Skeletal muscle cell (primary cell): ENCODE measurements at regions not wholly inside any gene's neighbourhood (a gene's known extent, or its start where the extent isn't known, plus 50 kb on each side); places are given as distances from the start of the nearest gene placed in this dataset.
"Not testable (repeated sequence)": the region's sequence is repeated elsewhere in the genome, so short reads cannot be mapped to it uniquely, and the experiment has no call there.

Source experiments
- DNase-seq: peaks from one replicate; pipeline ENCODE4 v3.0.0-alpha.2; 2010; ENCODE audit warnings: low read depth
- H3K4me3 ChIP-seq: 2 replicates; pipeline ENCODE4 v1.5.1; 2011; ENCODE audit warnings: low read depth, mild to moderate bottlenecking, control low read depth, low read length, moderate library complexity

DNA sequence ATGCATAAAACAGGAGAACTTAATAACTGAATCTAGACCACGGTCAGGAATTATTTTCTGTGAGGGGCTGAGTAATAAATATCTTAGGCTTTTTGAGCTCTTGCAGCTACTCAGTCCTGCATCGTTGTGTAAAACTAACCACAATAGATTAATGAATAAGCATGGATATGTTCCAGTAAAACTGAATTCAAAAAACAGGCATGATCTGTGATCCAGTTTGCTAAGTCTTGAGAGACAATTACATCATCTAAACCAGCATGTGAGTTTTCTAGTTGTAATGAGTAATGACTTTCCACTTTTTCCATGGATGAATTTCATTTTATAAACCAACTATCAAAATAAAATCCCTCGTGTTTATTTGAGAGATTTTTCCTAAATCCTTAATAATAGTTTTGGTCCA is 336.8 kb downstream of the RFPL4B start:
- no peak overlapping the region for H3K4me3 ChIP-seq
- peak; percentile 86 for DNase-seq

DNA sequence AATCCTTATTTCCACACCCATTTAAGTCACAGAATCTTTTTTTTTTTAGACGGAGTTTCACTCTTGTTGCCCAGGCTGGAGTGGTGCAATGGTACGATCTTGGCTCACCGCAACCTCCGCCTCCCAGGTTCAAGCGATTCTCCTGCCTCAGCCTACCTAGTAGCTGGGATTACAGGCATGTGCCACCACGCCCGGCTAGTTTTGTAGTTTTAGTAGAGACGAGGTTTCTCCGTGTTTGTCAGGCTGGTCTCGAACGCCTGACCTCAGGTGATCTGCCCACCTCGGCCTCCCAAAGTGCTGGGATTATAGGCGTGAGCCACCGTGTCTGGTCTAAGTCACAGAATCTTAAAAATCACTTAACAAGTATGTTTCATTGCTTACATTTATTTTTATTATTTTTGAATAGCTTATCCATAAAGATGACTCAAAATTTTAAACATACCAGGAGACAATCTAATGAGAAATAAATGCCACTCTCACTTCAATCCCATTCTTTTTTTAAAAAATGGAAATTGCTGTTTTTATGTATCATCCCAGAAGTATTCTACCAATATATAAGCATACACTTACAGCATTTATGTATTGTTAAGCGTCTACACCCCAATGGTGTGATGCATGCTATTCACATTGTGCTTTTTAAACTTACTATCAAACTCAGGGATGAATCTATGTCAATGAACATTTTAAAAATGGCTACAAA is 338.5 kb downstream of the RFPL4B start:
- not testable (repeated sequence) for DNase-seq, H3K4me3 ChIP-seq

DNA sequence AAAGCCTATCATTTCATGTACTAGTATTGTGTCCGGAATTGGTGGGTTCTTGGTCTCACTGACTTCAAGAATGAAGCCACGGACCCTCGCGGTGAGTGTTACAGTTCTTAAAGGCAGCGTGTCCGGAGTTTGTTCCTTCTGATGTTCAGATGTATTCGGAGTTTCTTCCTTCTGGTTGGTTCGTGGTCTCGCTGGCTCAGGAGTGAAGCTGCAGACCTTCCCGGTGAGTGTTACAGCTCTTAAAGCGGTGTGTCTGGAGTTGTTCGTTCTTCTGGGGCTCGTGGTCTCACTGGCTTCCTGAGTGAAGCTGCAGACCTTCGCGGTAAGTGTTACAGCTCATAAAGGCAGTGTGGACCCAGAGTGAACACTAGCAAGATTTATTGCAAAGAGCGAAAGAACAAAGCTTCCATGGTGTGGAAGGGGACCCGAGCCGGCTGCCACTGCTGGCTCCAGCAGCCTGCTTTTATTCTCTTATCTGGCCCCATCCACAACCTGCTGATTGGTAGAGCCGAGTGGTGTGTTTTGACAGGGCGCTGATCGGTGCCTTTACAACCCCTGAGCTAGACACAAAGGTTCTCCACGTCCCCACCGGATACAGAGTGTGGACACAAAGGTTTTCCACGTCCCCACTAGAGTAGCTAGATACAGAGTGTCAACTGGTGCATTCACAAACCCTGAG is 341.5 kb downstream of the RFPL4B start:
- H3K4me3 ChIP-seq, DNase-seq: not testable (repeated sequence)

DNA sequence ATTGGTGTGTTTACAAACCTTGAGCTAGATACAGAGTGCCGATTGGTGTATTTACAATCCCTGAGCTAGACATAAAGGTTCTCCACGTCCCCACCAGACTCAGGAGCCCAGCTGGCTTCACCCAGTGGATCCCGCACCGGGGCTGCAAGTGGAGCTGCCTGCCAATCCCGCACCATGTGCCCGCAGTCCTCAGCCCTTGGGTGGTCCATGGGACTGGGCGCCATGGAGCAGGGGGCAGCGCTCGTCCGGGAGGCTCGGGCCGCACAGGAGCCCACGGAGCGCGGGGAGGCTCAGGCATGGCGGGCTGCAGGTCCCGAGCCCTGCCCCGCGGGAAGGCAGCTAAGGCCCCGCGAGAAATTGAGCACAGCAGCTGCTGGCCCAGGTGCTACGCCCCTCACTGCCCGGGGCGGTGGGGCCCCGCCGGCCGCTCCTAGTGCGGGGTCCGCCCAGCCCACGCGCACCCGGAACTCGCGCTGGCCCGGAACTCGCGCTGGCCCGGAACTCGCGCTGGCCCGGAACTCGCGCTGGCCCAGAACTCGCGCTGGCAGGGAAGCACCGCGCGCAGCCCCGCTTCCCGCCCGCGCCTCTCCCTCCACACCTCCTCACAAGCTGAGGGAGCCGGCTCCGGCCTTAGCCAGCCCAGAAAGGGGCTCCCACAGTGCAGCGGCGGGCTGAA is 342.2 kb downstream of the RFPL4B start:
- not testable (repeated sequence) for DNase-seq, H3K4me3 ChIP-seq

DNA sequence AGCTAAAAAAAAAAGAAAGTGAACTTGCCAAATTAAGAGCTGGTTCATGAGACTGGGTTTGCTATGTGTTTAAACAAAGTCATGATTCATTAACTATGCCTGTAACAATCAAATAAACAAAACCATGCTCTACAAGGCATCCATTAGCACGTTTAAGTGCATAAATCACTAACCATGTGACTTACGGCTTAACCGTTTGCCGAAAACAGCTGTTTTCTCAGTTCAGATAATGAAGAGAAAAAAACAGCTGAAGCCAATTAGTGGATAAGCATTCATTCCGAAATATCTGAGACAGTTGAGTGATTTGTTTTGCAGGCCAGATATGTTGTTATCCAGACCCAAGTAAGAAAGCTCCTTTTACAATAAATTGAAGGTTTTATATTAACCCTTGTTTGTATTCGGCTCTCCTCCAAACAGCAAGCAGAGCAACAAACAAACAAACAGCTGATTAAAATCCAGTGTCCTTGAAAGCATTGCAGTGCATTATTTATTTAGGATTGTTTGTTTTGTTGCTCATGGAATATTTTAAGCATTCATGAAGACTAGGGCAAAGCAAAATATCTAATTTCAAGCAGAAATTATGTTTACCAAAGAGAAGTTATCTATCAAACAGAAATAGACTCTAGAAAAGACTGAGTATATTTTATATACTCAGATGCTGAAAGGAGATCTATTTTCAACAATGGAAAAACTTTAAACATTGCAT is 343.5 kb downstream of the RFPL4B start:
- H3K4me3 ChIP-seq, result no peak overlapping the region
- no peak for DNase-seq

DNA sequence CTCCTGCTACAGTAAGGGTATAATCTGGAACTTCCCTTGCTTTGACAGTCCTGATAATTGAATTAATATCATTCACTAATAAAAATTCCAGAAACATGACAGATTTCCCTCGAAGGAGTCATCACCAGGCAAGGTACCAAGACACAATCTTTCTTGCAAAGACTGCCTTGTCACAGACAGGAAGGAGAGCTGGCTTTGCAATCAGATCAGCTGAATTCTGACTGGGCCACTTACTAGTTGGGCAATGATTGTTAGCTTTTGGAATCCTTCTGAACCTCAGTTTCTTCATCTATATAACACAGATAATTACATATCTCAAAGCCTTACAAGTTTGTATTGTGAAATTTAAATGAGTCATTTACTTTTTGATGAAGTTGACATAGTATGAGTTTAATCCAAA is 344.2 kb downstream of the RFPL4B start:
- H3K4me3 ChIP-seq, result no peak overlapping the region
- DNase-seq, result peak; percentile 79

DNA sequence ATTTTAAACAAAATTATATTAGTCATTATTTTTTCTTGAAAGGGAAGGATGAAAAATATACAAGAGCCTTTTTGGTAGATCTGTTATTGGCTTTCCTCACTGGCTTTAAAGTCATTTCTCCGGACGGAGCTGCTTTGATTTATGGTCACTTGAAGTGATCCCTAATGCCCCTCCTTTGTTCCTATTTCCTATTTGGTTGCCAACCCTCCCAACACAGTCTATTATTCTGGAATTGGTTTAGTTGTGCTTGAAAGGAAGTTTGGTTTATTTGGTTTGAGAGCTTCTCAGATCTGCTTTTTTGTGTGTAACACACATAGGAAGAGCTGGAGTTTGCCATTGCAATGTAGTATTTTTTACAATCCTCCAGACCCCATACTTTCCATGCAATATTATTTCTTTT is 347.9 kb downstream of the RFPL4B start:
- no peak for DNase-seq
- H3K4me3 ChIP-seq, result no peak overlapping the region

DNA sequence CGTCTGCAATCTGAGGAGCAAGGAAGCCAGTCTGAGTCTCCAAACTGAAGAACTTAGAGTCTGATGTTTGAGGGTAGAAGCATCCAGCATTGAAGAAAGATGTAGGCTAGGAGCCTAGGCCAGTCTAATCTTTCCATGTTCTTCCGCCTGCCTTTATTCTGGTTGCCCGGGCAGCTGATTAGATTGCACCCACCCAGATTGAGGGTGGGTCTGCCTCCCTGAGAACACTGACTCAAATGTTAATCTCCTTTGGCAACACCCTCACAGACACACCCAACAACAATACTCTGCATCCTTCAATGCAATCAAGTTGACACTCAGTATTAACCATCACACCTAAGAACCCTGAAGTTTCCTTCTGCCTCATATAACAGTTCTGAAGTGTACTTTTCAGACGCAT is 350.1 kb downstream of the RFPL4B start:
- no peak overlapping the region for H3K4me3 ChIP-seq

DNA sequence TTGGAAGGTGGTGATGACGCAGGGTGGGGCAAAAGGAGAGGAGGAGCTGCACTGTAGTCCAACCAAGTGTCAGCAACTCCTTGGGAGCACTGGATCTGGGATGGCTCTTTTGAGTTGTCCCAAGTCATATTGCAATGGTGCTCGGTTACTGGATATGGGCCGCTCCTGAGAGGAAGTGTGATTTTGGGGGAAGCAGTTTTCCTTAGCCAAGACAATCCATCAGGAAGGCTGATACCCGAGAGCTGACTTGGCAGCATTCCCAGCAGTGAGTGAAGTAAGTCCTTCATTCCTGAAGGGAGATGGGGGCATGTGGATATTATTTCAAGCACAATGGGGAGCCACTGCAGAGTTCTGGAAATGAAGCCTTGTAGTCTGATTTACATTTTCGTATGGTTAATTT is 354.1 kb downstream of the RFPL4B start:
- no peak overlapping the region for H3K4me3 ChIP-seq
- peak; percentile 45 for DNase-seq

More for the DNA sequence above, 350.1 kb downstream of the RFPL4B start:
- DNase-seq, result no peak

DNA sequence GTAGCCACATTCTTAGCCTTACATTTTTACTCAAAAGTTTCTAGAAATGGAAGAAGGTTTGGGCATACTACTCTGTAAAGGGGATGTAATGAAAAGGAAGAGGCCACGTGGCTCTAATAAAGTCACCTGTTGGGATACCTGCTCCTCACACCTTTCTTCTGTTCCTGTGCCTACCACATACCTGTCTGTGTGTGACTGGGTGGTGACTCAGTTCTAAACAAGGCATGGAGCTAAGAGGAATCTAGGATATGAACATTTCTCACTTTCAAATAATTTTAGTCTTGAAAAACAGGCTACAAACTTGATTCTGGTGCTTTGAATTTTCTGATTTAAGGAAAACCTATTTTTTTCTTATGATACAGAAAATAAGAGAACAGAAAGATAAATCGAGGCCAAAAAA is 363.6 kb downstream of the RFPL4B start:
- no peak for DNase-seq
- H3K4me3 ChIP-seq, result no peak overlapping the region

DNA sequence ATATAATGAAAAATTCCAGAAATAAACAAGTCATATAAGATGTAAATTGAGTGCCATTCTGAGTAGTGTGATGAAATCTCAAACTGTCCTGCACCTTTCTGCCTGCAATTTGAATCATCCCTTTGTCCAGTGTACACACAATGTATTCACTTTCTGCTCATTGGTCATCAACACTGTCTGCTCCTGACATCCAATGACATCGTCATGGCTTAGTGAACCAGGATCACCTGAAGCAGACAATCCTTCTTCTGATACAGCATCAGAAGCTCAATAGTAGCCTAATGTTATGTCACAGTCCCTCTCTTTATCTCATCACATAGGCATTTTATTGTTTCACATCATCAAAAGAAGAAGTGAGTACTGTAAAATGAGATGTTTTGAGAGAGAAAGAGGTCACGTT is 366.3 kb downstream of the RFPL4B start:
- H3K4me3 ChIP-seq, result no peak overlapping the region
- no peak for DNase-seq

DNA sequence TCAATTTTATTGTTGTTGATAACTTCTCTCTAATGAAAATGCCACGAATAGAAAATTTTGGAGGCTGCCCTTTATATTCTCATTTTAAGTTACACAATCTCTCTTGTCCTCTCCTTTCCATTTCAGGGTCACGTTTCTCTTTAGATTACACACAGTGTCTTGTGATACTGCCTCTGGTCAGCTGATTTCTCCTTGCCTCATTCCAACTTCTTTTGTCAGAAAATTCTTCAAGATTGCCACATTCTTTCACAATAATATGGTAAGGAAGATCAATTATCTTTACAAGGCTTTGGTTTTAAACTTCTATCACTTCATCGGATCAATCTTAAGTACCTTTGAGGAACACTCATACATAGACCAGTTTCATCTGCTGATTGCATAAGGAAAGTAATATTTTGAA is 370.3 kb downstream of the RFPL4B start:
- H3K4me3 ChIP-seq, result no peak overlapping the region
- no peak for DNase-seq

DNA sequence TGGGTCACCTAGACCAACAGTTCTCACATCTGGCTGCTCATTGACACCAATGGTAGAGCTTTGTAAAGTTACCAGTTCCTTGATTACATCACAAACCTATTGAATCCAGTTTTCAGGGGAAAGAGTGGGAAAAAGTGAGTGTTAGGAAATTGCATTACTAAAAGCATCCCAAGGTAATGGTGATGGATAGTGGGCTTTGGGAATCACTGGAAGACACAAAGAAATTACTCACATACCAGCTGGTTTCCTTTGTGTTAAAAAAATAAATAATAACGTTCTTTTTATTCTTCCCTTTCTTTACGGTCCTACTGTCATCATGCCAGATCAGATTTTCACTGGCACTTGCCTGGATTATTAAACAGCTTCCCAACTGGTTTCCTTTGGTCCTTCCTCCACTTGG is 370.7 kb downstream of the RFPL4B start:
- DNase-seq, result no peak
- no peak overlapping the region for H3K4me3 ChIP-seq

DNA sequence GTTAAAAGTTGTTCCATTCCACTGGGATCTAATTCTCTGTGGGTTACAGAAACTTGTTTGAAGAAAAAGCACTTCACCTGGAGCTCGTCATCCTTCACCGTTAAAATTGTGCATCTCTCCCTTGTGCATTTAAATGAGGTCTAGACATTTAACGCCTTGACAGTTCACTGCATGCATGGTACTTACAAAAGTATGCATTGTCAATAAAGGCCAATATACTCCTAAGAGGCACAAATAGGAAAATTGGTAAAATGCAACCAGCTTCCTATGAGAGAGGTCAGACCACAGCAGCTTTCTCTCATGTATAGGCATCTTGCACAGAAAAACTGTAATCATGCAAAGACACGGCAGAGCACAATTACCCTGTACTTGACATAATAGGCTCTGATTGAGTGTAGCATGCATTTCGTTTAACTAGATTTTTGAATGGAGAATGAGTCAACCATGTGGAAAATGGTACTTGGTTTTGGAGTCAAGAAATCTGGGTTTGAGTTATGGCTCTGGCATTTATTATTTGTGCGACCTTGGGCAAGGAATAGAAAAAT is 378.5 kb downstream of the RFPL4B start:
- no peak for DNase-seq
- H3K4me3 ChIP-seq, result no peak overlapping the region

DNA sequence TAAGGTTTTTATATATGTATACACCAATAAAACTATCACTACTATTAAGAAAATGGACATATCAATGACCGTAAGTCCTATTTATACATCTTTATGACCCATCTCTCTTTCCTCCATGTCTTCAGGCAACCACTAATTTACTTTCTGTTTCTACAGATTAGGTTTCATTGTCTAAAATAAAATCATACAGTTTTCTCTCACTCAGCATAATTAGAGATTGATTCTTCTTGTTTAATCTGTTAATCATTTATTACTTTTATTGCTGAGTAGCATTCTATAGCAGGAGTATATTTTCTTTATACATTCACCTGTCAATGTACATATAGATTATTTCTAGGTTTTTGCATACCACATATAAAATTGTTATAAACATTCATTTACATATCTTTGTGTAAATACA is 388.0 kb downstream of the RFPL4B start:
- no peak for DNase-seq
- no peak overlapping the region for H3K4me3 ChIP-seq

DNA sequence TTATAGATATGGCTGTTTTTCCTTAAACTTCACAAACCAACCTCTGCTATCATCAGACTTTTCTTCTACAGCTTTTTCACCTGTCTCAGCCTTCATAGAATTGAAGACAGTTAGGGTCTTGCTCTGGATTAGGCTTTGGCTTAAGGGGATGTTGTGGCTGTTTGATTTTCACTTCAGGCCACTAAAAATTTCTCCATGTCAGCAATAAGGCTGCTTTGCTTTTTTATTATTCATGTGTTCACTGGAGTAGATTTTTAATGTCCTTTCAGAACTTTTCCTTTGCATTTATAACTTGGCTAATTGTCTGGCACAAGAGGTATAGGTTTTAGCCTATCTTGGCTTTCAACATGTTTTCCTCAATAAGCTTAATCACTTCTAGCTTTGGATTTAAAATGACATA is 392.6 kb downstream of the RFPL4B start:
- DNase-seq, result no peak
- H3K4me3 ChIP-seq, result no peak overlapping the region

DNA sequence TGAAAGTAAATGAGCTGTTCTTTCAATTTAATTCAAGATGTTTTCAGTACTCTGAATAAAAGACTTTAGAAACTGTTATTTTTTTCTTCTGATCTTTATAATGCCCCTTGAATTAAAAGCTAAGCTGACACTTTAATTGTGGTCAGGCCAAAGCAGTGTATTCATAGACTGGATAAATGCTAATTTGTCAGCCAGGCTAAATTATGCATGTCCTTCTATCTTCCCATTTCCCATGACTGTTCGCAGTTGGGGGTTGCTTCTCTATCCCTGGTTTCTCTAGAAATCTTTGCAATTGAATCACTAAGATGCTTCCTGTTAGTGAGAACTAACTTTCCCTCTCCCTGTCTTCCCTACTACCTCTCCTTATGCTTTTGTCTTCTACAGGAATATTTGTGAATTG is 396.2 kb downstream of the RFPL4B start:
- no peak for DNase-seq
- no peak overlapping the region for H3K4me3 ChIP-seq

DNA sequence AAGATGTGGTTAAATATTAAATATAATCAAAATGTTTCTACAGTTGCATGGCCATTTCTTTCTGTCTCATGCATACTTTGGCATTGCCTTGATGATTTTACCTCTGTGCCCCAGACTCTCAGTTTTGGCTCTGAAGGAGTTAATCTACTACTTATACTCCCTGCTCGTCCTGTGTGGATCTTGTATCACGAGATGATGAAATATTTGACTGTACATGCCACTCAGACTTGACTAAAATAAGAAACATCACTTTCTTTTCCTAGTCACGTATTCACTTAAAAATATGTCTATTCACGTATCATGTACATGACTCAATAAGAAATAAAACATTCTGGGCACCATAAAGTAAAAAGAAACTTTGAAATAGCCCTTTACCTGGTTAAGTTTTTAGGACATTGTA is 397.7 kb downstream of the RFPL4B start:
- DNase-seq, result no peak
- no peak overlapping the region for H3K4me3 ChIP-seq

DNA sequence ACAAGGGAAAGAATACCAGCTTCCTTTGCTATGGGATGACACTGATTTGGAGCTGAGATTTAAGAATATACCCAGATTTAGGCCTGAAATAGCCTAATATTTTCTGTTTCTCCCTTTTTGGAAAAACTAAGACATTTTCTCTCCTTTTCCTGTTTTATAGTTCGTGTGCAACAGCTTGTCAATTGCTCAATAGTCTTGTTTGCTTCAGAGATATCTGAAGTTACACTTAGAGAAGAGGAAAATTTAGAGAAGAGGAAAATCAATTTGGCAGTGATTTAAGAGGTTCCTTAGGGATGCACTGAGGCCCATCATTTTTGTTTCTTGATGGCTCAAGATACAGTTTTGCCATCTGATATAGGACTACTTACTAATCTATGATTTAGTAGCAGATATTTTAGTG is 398.6 kb downstream of the RFPL4B start:
- no peak for DNase-seq
- H3K4me3 ChIP-seq, result no peak overlapping the region

DNA sequence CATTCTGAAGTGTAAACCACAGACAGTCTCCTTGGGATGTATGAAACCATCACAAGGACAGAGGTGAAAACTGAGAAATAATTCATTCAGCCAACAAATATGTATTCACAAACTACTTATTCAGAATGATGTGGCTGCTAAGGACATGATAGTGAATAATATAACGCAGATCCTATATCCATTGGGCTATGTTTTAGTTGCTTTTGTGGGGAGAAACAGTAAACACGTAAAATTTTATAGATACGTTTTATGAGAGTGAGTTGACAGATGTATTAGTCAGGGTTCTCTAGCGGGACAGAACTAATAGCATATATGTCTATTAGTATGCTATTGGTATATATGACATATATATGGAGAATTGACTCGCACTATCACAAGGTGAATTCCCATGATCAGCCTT is 402.5 kb downstream of the RFPL4B start:
- no peak for DNase-seq

More for the DNA sequence above, 402.5 kb downstream of the RFPL4B start:
- H3K4me3 ChIP-seq, result no peak overlapping the region
